D721Med (cell line): ENCODE measurements at regions not wholly inside any gene's neighbourhood (a gene's known extent, or its start where the extent isn't known, plus 50 kb on each side); places are given as distances from the start of the nearest gene placed in this dataset.

Source experiments
- DNase-seq: peaks from one replicate; pipeline ENCODE4 v3.0.0; 2011; ENCODE audit warnings: low spot score; ENCODE audit not compliant: insufficient read length
- FAIRE-seq: peaks from 2 replicates; lab custom pipeline; 2011; peaks lifted over from hg19 to GRCh38; lab: Jason Lieb, UNC
- CTCF ChIP-seq: IDR thresholded peaks from 2 replicates; pipeline ENCODE4 v1.5.1; 2012; ENCODE audit warnings: mild to moderate bottlenecking, control low read depth; ENCODE audit not compliant: insufficient read depth; ENCODE audit errors: missing control alignments

DNA sequence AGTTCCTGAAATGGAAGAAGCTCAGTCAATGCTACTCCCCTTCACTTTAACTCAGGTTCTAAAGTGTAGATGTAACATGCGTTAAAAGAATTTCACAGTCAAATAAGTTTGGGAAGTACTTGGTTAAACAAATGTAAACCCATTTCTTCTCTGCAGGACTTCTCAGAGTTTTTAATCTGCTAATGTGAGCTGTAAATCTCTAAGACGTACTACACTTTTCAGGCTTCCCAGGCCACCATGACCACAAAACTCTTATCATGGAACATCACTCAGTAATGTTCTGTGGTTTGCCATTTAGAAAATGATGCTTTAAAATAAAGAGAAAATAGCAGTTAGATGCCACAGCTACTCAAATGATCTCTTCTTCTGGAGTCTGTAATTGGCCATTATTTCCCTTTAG is 104.3 kb downstream of the HHIPL2 start:
- DNase-seq = no peak
- FAIRE-seq = no peak
- TF ChIP-seq CTCF = no peak

DNA sequence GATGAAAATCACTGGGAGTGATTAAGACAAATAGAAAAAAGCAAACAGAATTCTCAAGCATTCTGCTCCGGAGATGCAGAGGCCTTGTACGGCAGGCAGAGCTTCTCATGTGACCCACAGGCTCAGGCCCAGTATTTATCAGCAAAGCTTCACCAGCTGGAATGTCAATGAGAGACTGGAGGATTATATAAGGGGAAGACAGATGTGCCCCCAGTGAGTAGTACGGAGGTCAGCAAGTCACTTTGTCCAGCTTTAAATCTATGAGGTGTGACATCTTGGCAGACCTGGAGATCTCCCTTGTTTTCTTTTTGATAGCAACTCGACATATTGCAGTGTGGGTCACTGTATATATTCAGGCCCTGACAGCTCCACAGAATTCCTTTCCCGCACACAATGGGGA is 106.8 kb downstream of the HHIPL2 start:
- DNase-seq (no peak), FAIRE-seq (no peak)
- TF ChIP-seq CTCF = no peak

- no peak for DNase-seq
- TF ChIP-seq CTCF = no peak
- no peak for FAIRE-seq
These were observed 123.1 kb downstream of the HHIPL2 start for GRCh38 chr1:222424826-222425225.

GRCh38 chr1:222421380-222421779 is 126.5 kb downstream of the HHIPL2 start:
- FAIRE-seq = no peak
- no peak for TF ChIP-seq CTCF

GRCh38 chr1:222420633-222421032 is 127.3 kb downstream of the HHIPL2 start:
- DNase-seq (no peak), FAIRE-seq (no peak)
- TF ChIP-seq CTCF = no peak

More at GRCh38 chr1:222421380-222421779, 126.5 kb downstream of the HHIPL2 start:
- DNase-seq = no peak

DNA sequence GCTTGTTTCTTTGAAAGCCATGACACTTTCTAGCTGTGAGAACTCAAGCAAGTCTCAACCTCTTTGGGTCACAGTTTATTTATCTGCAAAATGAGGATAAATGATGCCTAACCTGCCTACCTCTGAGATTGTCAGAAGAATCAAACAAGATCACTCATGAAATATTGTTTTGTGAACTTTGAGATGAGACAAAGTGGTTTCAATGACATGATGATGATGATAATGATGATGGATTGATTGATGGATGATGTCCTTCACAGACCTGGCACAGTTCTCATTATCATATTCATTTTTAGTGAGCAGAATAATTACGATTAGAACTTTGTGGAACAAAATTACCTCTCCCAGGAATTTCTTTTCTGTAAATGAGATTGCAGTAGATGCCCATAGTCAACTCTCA is 129.2 kb downstream of the HHIPL2 start:
- TF ChIP-seq CTCF = no peak
- FAIRE-seq (no peak), DNase-seq (no peak)

GRCh38 chr1:222417264-222417663 is 130.6 kb downstream of the HHIPL2 start:
- no peak for TF ChIP-seq CTCF
- FAIRE-seq = no peak
- no peak for DNase-seq
